Right lobe of liver (tissue), 6 donors: ENCODE measurements at regions not wholly inside any gene's neighbourhood (a gene's known extent, or its start where the extent isn't known, plus 50 kb on each side); places are given as distances from the start of the nearest gene placed in this dataset.

ENCODE experiments used
- ATAC-seq, 4 donors: fragments of 200-7000 bp; cut with Tn5 transposase; one replicate each; pipeline ENCODE4 v1.9.1; 2020; ENCODE audit warnings: mild to moderate bottlenecking in 4 of 4, moderate library complexity in 4 of 4
- DNase-seq, 3 donors: peaks; one replicate each; pipeline ENCODE4 v3.0.0-alpha.2; 2020
- H3K27ac ChIP-seq, 3 donors: fragments of 200-600 bp; one replicate each; pipeline ENCODE4 v1.8.0; 2022
- H3K27me3 ChIP-seq, 2 donors: fragments of 200-600 bp; one replicate each; pipeline ENCODE4 v1.8.0; 2022
- H3K36me3 ChIP-seq, 4 donors: fragments of 200-600 bp; sonication (generic) in 1 of 4; one replicate each; pipeline versions ENCODE4 v1.5.1 to v1.8.0; 2017 to 2022; ENCODE audit warnings: control low read depth in 1 of 4
- H3K4me1 ChIP-seq, 4 donors: fragments of 200-600 bp; sonication (generic) in 1 of 4; one replicate each; pipeline versions ENCODE4 v1.5.1 to v1.8.0; 2017 to 2022; ENCODE audit warnings: control low read depth in 1 of 4
- H3K4me3 ChIP-seq, 3 donors: fragments of 200-600 bp; one replicate each; pipeline ENCODE4 v1.8.0; 2022
- H3K9me3 ChIP-seq, 4 donors: fragments of 200-600 bp; sonication (generic) in 1 of 4; one replicate each; pipeline versions ENCODE4 v1.5.1 to v1.8.0; 2017 to 2022; ENCODE audit warnings: control low read depth in 1 of 4
- POLR2A ChIP-seq: fragments of 450-650 bp; IDR thresholded peaks from one replicate; pipeline ENCODE4 v1.6.1; 2017; ENCODE audit warnings: antibody characterized with exemption, mild to moderate bottlenecking
- WGBS: methylation state at CpG from one replicate; pipeline ENCODE4 v1.1.6; 2018; ENCODE audit warnings: low coverage, low lambda C conversion rate; ENCODE audit not compliant: insufficient coverage; ENCODE audit errors: missing lambda C conversion rate; 5-methylcytosine and 5-hydroxymethylcytosine counted together
- intact Hi-C, 2 donors: fragments of 100-400 bp; cut with DNase I; formaldehyde crosslinking; loops; one replicate each; pipeline versions ENCODE4 v1.11.2 to v1.14.1; 2022
- TF ChIP-seq, protein P1 (sequence below), 4 donors: fragments of 200-600 bp in 3 of 4; fragments of 450-650 bp in 1 of 4; IDR thresholded peaks; one replicate each; pipeline versions ENCODE4 v1.5.1 to v1.8.0; 2016 to 2022; ENCODE audit warnings: antibody characterized with exemption in 4 of 4, mild to moderate bottlenecking in 2 of 4
- donor health status: DM: no; HTN: yes; CAD: no.
- donor health status: DM: no; HTN: no; CAD: no.
- donor health status: DM: no; HTN: no; CAD: no.
- donor health status: DM: no; HTN: yes; CAD: no.
- donor health status: DM: no; HTN: yes; CAD: no.

DNA sequence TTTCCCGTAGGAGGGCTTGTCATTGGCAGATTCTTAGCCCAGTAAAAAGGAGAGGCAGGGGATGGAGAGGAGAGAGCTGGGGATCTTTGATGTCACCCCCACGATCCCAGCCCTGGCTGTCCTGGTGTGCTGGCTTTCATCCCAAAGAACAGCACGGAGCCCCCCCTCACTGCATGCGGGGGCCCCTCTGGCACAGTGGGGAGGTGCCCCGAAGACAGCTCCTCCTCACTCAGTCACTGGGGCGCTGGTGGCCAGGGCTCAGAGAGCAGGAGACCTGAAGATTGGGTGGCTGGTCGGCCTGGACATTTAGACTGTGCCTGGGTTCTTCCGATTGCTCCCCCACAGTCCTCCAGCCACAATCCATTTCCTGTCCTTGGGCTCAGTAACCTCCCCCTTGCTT, 207.5 kb downstream of the MELK start:
- H3K36me3 ChIP-seq = no peaks in the 10 kb centered on the region
- H3K27ac ChIP-seq = no peak overlapping the region
- no peaks in the 10 kb centered on the region for H3K27me3 ChIP-seq
- no peaks in the 10 kb centered on the region for H3K4me1 ChIP-seq
- H3K4me3 ChIP-seq = no peak overlapping the region
- H3K9me3 ChIP-seq = no peaks in the 10 kb centered on the region
- no peak for TF ChIP-seq POLR2A
- TF ChIP-seq, protein P1, sequence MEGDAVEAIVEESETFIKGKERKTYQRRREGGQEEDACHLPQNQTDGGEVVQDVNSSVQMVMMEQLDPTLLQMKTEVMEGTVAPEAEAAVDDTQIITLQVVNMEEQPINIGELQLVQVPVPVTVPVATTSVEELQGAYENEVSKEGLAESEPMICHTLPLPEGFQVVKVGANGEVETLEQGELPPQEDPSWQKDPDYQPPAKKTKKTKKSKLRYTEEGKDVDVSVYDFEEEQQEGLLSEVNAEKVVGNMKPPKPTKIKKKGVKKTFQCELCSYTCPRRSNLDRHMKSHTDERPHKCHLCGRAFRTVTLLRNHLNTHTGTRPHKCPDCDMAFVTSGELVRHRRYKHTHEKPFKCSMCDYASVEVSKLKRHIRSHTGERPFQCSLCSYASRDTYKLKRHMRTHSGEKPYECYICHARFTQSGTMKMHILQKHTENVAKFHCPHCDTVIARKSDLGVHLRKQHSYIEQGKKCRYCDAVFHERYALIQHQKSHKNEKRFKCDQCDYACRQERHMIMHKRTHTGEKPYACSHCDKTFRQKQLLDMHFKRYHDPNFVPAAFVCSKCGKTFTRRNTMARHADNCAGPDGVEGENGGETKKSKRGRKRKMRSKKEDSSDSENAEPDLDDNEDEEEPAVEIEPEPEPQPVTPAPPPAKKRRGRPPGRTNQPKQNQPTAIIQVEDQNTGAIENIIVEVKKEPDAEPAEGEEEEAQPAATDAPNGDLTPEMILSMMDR (IDR thresholded peaks at IDR 0.05) = no peak
- WGBS = 39% methylated on average over 5 of the region's 8 CpGs
- no peak for DNase-seq
- intact Hi-C loops = no loop called here
- ATAC-seq = peak in 1 of 4 donors; percentile 20

DNA sequence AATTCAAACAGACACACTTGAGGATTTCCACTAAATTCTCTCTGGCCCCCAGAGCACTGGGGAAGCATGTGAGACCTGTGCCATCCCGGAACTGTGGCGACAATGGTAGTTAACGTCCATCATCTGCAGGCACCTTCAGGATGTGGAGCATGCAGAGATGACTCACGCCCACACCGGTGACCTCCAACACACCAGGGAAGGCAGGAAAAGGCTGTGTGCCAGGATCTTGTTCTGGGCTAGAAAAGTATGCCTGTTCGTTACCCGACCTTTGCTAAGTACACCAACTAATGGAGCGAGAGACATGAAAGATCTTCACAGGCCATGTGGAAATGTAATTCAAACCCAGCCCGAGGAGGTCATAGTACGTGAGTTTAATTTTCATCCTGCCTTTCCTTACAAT, 208.8 kb downstream of the MELK start:
- peak in 1 of 4 donors; percentile 33 for ATAC-seq

More for the DNA sequence above, 208.8 kb downstream of the MELK start:
- H3K4me1 ChIP-seq = no peaks in the 10 kb centered on the region
- no peaks in the 10 kb centered on the region for H3K27me3 ChIP-seq
- no peaks in the 10 kb centered on the region for H3K9me3 ChIP-seq
- no peak for DNase-seq
- intact Hi-C loops = no loop called here
- H3K36me3 ChIP-seq = no peaks in the 10 kb centered on the region
- H3K4me3 ChIP-seq = no peak overlapping the region
- TF ChIP-seq, protein P1 (IDR thresholded peaks at IDR 0.05) = no peak
- WGBS = 45% methylated on average over 9 of the region's 10 CpGs
- no peak overlapping the region for H3K27ac ChIP-seq
